ENCODE measurements at regions not wholly inside any gene's neighbourhood (a gene's known extent, or its start where the extent isn't known, plus 50 kb on each side); places are given as distances from the start of the nearest gene placed in this dataset.

- TF ChIP-seq, protein P1, sequence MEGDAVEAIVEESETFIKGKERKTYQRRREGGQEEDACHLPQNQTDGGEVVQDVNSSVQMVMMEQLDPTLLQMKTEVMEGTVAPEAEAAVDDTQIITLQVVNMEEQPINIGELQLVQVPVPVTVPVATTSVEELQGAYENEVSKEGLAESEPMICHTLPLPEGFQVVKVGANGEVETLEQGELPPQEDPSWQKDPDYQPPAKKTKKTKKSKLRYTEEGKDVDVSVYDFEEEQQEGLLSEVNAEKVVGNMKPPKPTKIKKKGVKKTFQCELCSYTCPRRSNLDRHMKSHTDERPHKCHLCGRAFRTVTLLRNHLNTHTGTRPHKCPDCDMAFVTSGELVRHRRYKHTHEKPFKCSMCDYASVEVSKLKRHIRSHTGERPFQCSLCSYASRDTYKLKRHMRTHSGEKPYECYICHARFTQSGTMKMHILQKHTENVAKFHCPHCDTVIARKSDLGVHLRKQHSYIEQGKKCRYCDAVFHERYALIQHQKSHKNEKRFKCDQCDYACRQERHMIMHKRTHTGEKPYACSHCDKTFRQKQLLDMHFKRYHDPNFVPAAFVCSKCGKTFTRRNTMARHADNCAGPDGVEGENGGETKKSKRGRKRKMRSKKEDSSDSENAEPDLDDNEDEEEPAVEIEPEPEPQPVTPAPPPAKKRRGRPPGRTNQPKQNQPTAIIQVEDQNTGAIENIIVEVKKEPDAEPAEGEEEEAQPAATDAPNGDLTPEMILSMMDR (IDR thresholded peaks at IDR 0.05), result no peak
- TF ChIP-seq POLR2A (IDR thresholded peaks at IDR 0.05), result no peak
Measured at GRCh38 chr5:27158171-27158570, 119.8 kb upstream of the CDH9 start.

Data from body of pancreas (tissue), 4 donors.